A673 (cell line): ENCODE measurements at regions not wholly inside any gene's neighbourhood (a gene's known extent, or its start where the extent isn't known, plus 50 kb on each side); places are given as distances from the start of the nearest gene placed in this dataset.

Experiments
- EZH2 ChIP-seq: fragments of 200-600 bp; sonication (generic); IDR thresholded peaks from 2 replicates; pipeline ENCODE4 v1.6.1; 2017; ENCODE audit warnings: borderline replicate concordance, low read depth, mild to moderate bottlenecking, mixed read lengths, antibody characterized with exemption, low read length; ENCODE audit not compliant: poor library complexity, severe bottlenecking
- TF ChIP-seq, protein P1 (sequence below): fragments of 300-800, 200-600 bp; sonication (generic); conservative IDR thresholded peaks from 2 replicates; pipeline ENCODE4 v1.5.1; 2017; ENCODE audit warnings: low read depth, mild to moderate bottlenecking, antibody characterized with exemption, low read length, moderate library complexity, mixed read lengths

DNA sequence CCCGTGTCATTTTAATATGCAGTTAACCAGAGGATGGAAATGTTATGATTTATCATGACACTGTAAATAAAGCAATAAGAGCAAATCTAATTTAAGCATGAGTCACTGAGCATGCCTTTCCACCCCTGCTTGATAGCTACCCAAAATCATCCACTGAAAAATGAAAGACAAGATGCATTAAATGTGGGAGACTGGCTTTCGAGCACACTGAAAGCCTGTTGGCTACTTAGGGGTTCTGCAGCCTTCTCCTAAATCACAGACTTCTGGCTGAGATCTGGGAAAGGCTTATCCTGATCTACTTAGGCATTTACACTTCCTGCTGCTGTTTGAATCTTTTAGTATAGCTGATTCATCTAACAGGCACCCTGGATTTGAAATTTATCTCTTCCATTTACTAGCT, 778.3 kb upstream of the CDH7 start:
- TF ChIP-seq, protein P1, sequence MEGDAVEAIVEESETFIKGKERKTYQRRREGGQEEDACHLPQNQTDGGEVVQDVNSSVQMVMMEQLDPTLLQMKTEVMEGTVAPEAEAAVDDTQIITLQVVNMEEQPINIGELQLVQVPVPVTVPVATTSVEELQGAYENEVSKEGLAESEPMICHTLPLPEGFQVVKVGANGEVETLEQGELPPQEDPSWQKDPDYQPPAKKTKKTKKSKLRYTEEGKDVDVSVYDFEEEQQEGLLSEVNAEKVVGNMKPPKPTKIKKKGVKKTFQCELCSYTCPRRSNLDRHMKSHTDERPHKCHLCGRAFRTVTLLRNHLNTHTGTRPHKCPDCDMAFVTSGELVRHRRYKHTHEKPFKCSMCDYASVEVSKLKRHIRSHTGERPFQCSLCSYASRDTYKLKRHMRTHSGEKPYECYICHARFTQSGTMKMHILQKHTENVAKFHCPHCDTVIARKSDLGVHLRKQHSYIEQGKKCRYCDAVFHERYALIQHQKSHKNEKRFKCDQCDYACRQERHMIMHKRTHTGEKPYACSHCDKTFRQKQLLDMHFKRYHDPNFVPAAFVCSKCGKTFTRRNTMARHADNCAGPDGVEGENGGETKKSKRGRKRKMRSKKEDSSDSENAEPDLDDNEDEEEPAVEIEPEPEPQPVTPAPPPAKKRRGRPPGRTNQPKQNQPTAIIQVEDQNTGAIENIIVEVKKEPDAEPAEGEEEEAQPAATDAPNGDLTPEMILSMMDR = no peak
- no peak for TF ChIP-seq EZH2
